CD4-positive, alpha-beta T cell treated with Interleukin-4 for 1 hour (primary cell): ENCODE measurements at regions not wholly inside any gene's neighbourhood (a gene's known extent, or its start where the extent isn't known, plus 50 kb on each side); places are given as distances from the start of the nearest gene placed in this dataset.

Experiments used
- DNase-seq, 2 donors: peaks; one replicate each; pipeline ENCODE4 v3.0.0-alpha.2; 2020 to 2022

DNA sequence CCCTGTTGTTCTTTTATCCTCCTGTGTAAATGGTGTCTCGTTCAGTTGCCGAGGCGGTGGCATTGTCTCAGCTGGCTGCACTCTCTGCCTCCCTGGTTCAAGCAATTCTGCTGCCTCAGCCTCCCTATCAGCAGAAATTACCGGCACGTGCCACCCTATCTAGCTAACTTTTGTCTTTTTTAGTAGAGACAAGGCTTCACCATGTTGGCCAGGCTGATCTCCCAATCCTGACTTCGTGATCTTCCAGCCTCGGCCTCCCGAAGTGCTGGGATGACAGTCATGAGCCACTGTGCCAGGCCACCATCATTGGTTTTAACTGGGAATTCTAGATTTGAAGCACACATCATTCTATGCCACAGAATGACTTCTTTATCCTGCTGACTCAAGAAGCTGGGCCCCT lies 175.3 kb upstream of the ALG10B start:
- DNase-seq = no peak

DNA sequence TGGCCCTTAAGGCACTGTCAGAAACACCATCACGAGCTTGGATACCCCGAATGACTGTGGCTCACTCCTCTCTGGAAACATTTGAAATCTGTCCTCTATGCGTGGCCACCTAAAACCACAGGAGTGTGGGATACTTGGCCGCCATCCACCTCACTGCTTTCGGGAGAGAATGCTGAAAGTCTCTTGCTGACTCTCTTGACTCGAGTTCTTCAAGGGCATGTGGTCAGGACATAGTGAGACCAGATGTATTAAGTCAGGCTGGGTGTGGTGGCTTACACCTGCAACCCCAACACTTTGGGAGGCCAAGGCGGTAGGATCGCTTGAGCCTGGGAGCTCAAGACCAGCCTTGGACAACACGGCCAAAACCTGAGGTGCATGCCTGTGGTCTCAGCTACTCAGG lies 174.7 kb upstream of the ALG10B start:
- DNase-seq = no peak

DNA sequence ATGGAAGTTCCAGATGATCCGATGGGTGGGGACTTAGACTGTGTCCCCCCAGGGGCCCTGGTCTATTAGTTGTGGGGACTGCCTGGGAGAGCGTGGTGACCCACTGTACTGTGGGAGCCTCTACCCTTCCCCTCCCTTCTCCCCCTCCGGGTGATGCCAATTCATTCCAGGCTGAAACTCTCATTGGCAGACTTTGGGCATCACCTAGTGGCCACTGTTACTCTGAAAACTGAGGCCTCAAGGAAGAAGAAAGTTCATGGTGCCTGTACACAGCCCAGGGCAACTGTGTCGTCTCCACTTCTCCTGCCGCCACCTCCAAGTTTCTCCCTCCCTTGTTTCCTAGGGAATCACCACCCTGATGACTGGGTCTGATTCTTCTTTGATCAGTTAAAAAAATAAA lies 173.6 kb upstream of the ALG10B start:
- no peak for DNase-seq

DNA sequence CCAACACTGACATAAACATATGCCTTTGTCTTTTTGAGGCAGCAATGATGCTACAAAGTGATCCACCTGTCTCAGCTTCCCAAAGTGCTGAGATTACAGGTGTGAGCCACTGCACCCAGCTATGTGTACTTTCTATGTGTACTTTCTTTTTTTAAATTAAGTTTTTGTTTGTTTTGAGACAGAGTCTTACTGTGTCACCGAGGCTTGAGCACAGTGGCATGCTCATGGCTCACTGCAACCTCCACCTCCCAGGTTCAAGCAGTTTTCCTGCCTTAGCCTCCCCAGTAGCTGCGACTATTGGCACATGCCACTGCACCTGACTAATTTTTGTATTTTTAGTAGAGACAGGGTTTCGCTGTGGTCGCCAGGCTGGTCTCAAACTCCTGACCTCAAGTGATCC lies 172.5 kb upstream of the ALG10B start:
- DNase-seq = no peak

DNA sequence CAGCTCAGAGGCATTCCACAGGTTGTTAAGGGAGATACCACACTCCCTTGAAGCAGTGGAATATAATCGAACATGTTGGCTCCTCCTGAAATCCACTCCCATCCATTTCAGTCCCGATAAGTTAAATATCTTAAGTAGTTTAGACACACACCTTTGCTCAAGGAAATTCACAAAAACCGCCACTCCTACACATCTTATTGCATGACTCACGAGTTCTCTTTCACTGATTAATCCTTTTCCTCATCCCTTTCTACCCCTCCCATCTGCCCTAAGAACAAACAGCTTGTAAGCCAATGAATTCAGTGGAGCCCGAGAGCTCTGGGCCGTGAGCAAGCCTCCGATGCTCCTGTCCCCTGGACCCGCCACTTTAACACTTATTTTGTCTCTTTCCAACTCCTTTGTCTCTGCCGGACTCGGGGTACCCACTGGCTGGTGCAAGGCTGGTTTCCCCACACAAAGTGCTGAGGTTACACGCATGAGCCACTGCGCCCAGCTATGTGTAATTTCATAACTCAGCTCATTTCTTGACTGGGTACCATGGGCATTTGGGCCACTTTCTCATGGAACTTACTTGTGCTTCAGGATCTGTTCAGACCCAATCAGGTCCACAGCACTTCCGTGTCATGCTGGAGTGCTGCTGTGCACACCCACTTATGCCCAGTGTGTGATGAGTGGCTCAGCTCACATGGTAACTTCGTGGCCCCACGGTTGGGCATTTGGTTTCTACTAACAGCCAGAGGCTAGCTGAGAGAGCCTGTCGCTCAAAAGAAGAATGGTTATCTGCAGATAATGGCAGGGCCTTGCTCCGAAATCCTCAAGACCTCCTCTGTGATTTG lies 171.8 kb upstream of the ALG10B start:
- DNase-seq = no peak

DNA sequence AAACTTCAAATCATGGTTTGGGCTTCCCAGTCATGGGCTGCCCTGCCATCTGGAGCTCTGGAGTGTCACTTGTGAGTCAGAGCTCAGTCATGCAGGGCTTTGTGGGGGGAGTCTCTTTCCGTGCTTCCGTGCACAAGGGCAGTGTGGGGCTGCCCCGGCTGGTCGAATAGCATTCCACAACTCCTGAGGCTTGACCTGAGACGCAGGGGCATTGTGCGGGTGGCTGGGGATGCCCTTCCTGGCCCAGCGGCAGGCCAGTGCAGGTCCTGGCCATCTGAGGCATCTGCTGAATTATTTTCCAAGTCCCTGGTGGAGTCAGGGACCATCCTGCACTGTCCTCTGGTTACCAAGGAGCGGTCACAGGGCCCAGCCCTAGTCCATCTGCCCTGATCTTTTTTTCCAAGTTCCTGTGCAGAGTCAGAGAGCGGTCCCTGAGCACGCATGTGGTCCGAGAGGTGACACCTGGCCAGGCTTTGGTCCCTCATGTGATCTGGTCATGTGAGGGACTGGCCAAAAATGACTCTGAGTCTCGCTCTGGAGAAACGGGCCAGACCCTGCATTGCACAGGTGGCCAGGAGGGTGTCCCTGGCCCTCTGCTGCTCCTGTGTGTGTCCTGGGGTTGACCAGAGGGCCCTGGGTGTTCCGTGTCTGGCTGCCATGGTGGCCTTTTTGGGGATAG lies 167.0 kb upstream of the ALG10B start:
- DNase-seq = no peak

DNA sequence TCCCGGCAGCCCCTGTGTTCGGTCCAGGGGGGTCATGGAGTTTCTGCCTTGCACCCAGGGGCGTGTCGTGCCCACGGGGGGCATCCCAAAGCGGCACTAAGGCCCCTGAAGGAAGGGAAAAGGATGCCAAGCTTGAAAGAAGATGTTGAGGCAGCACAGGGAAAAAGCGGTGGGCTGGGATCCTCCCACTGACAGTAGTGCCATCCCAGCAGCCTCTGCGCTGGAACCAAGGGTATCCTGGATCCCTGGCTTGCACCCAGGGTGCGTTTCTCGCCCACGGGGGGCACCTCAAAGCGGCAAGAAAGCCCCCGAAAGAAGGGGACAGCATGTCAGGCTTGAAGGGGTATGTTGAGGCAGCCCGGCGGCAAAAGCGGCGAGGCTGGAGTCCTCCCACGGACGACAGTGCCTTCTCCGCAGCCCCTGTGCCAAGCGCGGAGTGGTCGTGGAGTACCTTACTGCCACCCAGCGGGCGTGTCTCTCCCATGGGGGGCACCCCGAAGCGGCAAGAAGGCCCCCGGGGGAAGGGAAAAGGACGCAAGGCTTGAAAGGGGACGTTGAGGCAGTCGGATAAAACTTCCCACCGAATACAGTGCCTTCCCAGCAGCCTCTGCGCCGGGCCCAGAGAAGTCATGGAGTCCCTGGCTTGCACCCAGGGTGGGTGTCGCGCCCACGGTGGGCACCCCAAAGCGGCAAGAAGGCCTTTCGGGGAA lies 164.4 kb upstream of the ALG10B start:
- DNase-seq = no peak

DNA sequence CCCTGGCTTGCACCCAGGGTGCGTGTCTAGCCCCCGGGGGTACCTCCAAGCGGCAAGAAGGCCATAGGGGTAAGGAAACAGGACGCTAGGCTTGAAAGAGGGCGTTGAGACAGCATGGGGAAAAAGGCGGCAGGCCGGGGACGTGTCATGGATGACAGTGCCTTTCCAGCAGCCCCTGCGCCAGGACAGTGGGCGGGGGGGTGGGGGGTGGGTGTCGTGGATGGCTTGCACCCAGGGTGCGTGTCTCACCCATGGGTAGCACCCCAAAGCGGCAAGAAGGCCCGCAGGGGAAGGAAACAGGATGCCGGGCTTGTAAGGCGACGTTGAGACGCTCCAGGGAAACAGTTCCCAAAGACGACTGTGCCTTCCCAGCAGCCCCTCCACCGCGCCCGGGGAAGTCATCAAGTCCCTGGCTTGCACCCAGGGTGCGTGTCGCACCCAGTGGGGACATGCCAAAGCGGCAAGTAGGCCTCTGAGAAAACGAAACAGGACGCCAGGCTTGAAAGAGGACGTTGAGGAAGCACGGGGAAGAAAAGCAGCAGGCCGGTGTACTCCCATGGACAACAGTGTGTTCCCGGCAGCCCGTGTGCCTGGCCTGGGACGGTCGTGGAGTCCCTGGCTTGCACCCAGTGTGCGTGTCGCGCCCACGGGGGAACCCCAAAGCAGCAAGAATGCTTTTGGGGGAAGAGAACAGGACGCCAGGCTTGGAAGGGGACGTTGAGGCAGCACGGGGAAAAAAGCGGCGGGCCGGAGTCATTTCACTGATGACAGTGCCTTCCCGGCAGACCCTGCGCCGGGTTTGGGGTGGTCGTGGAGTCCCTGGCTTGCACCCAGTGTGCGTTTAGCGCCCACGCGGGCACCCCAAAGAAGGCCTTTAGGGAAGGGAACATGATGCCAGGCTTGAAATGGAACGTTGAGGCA lies 163.5 kb upstream of the ALG10B start:
- DNase-seq = no peak

DNA sequence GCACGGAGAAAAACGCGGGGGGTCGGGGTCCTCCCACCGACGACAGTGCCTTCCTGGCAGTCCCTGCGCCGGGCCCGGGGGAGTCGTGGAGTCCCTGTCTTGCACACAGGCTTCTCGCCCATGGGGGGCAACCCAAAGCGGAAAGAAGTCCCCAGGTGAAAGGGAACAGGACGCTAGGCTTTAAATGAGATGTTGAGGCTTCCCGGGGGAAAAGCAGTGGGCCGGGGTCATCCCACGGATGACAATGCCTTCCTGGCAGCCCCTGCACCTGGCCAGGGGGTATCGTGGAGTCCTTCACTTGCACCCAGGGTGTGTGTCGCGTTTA lies 162.9 kb upstream of the ALG10B start:
- no peak for DNase-seq

DNA sequence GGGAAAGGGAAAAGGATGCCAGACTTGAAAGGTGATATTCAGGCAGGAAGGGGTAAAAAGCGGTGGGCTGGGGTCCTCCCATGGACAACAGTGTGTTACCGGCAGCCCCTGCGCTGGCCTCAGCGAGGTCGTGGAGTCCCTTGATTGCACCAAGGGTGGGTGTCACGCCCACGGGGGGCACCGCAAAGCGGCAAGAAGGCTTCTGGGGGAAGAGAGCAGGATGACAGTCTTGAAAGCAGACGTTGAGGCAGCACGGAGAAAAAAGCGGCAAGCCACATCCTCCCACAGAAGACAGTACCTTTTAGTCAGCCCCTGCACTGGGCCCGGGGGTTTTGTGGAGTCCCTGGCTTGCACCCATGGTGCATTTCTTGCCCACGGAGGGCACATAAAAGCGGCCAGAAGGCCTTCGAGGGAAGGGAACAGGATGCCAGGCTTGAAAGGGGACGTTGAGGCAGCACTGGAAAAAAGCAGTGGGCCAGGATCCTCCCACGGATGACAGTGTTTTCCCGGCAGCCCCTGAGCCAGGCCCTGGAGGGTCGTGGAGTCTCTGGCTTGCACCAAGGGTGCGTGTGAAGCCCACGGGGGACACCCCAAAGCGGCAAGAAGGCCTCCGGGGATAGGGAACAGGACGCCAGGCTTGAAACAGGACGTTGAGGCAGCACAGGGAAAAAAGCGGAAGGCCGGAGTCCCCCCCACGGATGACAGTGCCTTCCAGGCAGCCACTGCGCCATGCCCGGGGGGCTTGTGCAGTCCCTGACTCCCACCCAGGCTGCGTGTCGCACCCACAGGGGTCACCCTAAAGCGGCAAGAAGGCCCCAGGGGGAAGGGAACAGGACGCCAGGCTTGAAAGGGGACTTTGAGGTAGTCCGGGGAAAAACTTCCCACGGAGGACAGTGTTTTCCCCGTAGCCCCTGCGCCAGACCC lies 162.2 kb upstream of the ALG10B start:
- DNase-seq = no peak

DNA sequence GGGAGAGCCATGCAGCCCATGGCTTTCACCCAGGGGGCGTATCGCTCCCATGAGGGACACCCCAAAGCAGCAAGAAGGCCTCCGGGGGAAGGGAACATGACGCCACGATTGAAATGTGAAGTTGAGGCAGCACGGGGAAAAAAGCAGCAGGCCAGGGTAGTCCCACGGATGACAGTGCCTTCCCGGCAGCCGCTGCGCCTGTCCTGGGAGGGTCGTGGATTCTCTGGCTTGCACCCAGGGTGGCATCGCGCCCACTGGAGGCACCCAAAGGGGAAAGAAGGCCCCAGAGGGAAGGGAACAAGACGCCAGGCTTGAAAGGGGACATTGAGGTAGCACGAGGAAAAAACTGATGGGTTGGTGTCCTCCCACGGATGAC lies 161.6 kb upstream of the ALG10B start:
- DNase-seq = no peak

DNA sequence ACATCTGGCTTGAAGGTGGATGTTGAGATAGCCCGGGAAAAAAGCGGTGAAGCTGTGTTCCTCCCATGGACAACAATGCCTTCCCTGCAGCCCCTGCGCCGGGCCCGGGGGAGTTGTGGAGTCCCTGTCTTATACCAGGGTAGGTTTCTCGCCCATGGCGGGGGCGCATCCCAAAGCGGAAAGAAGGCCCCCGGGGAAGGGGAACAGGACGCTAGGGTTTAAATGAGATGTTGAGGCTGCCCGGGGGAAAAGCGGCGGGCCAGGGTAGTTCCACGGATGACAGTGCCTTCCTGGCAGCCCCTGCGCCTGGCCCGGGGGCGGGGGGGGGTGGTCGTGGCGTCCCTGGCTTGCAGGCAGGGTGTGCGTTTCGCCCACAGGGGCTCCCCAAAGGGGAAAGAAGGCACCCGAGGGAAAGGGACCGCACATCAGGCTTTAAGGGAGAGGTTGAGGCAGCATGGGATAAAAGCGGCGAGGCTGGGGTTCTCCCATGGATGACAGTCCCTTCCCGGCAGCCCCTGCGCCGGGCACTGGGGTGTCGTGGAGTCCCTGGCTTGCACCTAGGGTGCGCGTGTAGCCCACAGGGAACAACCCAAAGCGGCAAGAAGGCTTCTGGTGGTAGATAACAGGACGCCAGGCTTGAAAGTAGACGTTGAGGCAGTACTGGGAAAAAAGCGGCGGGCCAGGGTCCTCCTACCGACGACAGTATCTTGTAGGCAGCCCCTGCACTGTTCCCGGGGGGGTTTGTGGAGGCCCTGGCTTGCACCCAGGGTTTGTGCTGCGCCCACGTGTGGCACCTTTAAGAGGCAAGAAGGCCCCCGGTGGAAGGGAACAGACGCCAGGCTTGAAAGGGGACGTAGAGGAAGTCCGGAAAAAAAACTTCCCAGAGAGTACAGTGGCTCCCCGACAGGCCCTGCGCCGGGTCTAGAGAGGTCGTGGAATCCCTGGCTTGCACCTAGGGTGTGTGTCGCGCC lies 160.8 kb upstream of the ALG10B start:
- DNase-seq = no peak

DNA sequence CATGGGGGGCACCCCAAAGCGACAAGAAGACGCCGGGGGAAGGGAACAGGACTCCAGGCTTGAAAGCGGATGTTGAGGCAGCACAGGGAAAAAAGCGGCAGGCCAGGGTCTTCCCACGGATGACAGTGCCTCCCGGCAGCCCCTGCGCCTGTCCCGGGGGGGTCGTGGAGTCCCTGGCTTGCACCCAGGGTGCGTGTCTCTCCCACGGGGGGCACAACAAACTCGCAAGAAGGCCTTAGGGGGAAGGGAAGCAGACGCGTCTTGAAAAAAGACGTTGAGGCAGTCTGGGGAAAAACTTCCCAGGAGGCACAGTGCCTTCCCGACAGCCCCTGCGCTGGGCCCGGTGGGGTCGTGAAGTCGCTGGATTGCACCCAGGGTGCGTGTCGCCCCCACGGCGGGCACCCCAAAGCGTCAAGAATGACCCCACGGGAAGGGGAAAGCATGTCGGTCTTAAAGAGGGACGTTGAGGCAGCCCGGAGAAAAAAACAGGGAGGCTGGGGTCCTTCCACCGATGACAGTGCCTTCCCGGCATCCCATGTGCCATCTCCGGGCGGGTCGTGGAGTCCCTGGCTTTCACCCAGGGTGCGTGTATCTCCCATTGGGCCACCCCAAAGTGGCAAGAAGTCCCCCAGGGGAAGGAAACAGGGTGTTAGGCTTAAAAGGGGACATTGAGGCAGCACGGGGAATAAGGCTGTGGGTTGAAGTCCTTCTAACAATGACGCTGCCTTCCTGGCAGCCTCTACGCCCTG lies 159.9 kb upstream of the ALG10B start:
- no peak for DNase-seq

DNA sequence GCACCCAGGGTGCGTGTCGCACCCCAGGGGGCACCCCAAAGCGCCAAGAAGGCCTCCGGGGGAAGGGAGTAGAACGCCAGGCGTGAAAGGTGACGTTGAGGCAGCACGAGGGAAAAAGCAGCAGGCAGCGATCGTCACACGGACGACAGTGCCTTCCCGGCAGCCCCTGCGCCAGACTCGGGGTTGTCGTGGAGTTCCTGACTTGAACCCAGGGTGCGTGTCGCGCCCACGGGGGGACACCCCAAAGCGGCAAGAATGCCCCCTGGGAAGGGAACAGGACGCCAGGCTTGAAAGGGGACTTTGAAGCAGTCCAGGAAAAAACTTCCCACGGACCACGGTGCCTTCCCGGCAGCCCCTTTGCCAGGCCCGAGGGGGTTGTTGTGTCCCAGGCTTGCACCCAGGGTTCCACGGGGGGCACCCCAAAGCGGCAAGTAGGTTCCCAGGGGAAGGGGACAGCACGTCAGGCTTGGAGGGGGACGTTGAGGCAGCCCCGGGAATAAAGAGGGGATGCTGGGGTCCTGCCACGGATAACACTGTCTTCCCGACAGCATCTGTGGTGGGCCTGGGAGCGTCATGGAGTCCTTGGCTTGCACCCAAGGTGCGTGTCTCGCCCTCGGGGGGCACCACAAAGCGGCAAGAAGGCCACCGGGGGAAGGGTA lies 159.2 kb upstream of the ALG10B start:
- DNase-seq = no peak

DNA sequence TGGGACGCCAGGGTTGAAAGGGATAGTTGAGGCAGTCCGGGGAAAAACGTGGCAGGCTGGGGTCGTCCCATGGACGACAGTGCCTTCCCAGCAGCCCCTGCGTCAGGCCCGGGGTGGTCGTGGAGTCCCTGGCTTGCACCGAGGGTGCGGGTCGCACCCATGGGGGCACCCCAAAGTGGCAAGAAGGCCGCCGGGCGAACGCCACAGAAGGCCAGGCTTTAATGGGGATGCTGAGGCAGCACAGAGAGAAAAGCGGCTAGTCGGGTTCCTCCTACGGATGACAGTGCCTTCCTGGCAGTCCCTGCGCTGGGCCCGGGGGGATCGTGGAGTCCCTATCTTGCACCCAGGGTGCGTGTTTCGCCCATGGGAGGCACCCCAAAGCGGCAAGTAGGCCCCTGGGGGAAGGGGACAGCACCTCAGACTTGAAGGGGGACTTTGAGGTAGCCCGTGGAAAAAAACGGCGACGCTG lies 158.6 kb upstream of the ALG10B start:
- DNase-seq = no peak

DNA sequence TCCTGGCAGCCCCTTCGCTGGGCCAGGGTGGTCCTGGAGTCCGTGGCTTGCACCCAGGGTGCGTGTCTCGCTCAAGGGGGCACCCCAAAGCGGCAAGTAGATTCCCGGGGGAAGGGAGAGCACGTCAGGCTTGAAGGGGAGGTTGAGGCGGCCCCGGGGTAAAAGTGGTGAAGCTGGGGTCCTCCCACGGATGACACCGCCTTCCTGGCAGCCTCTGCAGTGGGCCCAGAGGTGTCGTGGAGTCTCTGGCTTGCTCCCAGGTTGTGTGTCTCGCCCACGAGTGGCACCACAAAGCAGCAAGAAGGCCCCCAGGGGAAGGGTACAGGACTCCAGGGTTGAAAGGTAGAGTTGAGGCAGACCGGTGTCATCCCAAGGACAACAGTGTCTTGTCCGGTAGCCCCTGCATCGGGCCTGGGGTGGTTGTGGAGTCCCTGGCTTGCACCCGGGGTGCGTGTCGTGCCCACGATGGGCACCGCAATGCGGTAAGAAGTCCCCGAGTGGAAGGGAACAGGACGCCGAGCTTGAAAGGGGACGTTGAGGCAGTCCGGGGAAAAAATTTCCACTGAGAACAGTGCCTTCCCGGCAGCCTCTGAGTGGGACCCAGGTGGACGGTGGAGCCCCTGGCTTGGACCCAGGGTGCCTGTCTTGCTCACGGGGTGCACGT lies 158.0 kb upstream of the ALG10B start:
- no peak for DNase-seq

DNA sequence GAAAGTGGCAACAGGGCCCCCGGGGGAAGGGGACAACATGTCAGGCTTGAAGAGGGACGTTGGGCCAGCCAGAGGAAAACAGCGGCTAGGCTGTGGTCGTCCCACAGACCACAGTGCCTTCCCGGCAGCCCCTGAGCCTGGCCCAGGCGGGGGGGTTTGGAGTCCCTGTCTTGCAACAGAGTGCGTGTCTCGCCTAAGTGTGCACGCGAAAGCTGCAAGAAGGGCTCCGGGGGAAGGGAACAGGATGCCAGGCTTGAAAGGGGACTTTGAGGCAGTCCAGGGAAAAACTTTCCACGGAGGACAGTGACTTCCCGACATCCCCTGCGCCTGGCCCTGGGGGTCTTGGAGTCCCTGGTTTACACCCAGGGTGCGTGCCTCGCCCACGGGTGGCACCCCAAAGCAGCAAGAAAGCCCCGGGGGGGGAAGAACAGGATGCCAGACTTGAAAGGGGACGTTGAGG lies 157.5 kb upstream of the ALG10B start:
- DNase-seq = no peak

DNA sequence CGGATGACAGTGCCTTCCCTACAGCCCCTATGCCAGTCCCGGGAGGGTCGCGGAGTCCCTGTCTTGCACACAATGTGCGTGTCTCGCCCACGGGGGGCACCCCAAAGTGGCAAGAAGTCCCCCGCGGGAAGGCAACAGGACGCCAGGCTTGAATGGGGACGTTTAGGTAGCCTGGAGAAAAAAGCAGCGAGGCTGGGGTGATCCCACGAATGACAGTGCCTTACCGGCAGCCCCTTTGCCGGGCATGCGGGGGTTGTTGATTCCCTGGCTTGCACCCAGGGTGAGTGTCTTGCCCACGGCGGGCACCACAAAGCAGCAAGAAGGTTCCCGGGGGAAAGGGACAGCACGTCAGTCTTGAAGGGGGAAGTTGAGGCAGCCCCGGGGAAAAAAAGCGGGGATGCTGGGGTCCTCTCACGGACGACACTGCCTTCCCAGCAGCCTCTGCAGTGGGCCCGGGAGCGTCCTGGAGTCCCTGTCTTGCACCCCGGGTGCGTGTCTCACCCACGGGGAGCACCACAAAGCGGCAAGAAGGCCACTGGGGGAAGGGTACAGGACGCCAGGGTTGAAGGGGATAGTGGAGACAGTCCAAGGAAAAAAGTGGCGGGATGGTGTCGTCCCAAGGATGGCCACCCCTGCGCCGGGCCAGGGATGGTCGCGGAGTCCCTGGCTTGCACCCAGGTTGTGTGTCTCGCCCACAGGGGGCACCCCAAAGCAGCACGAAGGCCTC lies 156.8 kb upstream of the ALG10B start:
- no peak for DNase-seq
